DMS53 (cell line): ENCODE measurements at regions not wholly inside any gene's neighbourhood (a gene's known extent, or its start where the extent isn't known, plus 50 kb on each side); places are given as distances from the start of the nearest gene placed in this dataset.
A peak's percentile ranks its signal among the peaks of the same experiment; 100 is the strongest.

Experiments
- DNase-seq: peaks from one replicate; lab custom pipeline; 2025; lab: John Stamatoyannopoulos, UW

DNA sequence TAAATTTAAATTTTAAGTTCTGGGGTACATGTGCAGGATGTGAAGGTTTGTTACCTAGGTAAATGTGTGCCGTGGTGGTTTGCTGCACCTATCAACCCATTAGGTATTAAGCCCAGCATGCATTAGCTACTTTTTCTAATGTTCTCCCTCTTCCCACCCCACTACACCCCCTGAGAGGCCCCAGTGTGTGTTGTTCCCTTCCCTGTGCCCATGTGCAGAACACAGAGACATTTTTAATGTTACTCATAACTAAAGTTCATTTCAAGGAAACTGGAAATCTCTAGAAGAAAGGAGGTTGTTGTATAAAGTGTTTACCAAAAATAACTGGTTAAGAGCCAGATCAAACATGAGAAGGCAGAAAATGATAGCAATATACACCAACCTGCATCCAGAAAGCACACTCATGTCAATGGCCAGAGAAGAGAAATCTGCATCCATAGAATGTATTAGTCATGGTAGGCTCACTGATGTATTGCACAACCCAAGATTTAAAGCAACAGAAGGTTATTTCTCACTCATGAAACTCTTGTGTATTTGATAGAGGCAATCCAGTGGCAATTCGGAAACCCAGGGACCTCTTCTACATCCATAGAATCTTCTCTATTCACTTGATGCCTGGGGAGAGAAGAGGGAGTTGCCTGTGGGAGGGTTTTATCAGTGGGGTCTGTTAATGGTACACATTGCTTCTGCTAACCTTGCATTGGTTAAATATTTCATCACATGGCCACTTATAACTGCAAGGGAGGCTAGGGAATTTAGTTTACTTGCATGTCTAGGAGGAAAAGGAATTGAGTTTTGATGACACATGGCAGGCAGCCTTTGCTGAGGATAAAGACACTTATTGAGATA, 321.9 kb upstream of the RASGRP1 start:
- DNase-seq, result peak; percentile 13

DNA sequence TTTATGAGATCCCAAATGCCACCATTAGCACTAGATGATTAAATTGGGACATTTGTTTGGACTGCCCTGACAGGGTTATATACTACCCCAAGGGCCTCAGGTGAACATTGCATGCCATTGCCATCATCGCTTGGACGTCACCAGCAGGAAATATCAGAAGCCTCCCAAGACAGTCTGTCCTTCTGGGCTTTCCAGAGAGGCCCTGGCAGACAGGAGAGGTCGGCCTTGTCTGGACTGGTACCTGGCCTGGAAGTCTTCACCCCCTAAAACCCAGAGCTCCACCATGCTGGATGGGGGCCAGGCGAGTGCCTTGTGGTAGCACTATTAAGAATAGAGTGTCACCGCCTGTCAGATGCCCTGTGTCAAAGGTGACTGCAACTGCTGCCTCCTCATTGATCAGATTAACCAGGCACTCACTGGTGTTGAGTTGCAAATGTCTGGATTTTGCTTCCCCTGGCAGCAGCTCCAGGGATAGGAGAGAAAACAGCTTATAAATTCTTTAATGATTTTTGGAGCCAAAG, 324.1 kb upstream of the RASGRP1 start:
- no peak for DNase-seq

DNA sequence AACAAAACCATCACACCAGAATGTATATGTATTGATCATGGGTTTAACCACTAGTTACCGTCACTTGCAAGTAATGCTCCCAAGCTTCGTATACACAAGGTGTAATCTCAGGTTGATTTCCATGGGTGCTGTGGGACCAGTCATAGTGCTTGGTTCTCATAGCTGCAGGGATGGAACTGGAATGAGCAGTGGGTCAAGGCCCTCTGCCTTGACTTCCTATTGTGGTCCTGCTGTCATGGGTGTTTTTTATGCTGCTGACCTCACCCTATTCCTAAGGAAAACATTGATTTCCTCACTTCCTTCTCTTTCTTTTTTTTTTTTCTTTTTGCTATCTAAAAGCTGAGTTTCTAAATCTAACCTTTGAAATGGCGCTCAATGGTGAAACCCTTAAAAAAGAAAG, 325.6 kb upstream of the RASGRP1 start:
- no peak for DNase-seq

DNA sequence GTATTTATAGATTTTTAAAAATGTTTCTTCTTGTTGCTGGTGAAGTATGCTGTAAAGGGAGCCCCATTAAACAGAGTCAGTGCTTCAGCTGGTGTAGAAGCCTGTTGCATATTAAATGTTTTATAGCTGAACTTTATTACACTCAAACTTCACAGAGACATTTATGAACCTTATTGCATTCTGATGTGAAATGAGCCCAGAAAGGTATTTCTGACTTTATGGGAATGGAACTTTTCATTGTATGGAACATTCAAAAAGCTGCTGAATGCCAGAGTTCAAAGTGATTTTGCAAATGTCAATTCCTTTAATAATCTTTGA, 329.3 kb upstream of the RASGRP1 start:
- no peak for DNase-seq

DNA sequence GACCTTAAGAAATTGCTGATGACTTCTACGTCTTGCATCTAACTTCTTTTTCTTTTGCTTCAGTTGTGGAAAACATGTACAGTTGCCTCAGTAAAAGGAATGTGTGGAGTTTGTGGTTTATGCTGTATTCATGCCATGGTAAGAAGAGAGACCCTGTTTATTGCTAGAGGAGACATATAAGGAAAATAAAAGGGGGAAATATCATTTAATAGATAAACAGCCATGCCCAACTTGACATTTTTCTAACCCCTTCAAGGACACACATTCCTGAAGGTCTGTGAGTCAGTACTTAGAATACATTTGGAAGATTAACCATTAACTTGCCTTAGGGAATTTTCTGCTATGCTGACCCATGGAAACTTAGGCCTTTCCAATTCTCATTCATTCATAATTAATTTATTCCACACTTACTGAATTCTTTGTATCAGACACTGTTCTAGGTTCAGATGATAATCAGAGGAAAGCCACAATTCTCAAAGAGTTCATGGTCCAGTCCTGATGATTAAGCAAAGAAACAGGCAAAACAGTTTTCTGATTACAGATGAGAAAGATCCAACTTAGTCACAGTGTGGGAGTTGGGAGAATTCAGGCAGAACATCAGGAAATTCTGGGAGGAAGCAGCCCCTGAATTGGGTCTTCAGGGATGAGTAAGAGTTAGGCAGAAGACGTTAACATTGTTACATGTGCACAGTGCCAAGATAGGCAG, 329.8 kb upstream of the RASGRP1 start:
- no peak for DNase-seq

DNA sequence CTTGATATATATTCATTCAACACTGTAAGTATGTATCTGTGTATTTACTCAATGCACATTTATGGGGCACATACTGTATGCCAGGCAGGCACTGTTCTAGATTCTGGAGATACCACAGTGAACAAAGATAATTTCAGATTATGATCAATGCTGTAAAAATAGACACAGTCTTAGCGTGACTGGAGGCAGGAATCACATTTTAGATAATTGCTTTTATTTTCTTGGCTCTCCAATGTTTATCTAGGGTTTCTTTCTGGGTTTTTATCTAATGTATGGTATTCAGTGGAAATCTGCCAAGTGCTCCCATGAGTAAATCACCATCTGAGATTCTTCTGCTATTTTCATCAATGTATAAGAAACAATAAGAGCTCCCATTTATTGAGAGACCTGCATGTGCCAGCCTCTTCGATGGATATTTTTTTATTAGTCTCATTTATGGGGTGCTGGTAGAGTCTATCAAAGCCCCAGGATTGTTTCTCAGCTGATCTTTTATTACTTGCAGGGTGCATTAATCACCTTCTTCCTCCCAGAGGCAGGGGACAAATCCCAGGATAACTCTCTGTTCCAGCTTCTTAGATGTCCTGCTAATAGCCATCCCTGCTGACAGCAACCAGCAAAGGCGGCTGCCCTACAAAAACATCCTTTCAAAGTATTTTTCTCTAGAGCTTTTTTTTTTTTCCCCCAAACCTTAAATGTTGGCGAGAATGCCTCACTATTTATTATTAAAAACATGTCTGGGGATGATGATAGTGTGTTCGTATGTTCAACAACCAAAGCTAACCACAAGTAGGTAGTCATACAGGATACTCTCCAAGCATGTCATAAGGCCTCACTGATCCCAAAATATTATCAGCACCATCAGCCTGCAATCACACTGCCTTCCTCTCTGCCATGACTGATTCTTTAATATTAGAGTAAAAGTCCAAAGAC, 331.0 kb upstream of the RASGRP1 start:
- DNase-seq, result no peak

DNA sequence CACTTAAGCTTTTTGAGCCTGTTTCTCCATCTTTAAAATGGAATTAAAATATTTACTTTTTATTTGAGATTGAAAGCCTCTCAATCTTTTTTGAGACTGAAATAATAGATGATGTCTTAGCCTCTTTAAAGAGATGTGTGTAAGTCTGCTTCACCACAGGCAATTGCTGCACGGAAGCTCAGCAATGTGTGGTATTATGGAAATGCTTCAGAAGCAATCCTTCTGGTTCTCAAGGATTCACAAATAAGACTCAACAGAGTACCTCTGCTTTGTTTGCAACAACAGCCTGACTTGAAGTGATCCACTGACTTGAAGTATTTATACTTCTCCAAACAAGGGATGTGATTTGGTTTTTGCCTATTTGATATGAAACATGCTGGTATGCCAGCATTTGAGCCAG, 332.0 kb upstream of the RASGRP1 start:
- DNase-seq, result no peak

DNA sequence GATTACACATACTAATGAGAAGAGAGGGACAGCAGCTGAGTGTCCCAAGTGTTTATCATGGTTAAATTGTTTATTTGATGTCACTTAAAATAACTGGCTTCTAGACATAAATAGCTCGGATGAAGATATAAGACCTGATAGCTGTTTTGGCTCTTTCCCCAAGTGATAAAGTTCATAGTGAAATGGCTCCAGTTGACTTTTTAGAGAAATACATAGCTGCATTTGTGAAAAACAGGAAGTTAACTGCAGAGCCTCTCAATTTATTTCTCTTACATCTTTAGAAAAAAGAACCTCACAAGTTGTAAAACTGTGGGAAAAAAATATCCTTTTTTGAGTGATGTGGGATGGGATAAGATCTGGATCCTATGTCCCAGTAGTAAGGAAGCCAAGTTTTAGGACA, 332.9 kb upstream of the RASGRP1 start:
- no peak for DNase-seq

DNA sequence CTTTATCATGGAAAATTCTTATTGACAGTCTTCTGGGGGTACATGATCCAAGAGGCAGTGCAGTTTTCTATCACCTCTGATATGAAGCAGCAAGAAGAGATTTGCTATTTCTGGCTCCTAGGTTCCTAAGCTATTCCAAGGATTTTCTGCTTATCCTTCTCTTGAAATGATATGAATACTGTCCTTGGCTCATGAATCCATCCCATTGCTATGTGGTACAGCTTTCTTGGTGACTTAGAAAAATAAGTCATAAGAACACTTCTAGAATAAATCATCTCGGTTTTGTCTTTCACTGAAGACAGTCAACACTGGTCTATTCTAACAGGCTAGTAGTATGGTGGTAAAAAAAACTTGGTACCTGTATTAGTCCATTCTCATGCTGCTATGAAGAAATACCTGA, 333.6 kb upstream of the RASGRP1 start:
- DNase-seq, result no peak

DNA sequence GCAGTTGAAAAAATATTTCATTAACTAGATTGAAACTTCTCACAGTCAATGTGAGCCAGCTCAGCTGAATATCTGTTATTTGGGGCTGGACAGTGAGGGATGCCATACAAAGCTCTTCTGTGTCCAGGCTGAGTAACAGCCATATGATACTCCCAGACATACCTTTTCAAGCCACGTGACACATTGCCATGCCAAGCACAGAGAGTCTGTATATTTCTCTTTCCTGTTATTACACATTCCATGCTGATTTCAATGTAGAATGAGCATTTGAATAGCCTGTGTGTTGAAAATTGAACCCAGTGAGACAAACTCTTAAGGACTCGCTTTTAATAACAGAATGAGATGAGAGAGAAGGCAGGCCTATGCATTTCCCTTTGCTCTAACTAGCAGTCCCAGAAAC, 334.7 kb upstream of the RASGRP1 start:
- DNase-seq, result no peak

DNA sequence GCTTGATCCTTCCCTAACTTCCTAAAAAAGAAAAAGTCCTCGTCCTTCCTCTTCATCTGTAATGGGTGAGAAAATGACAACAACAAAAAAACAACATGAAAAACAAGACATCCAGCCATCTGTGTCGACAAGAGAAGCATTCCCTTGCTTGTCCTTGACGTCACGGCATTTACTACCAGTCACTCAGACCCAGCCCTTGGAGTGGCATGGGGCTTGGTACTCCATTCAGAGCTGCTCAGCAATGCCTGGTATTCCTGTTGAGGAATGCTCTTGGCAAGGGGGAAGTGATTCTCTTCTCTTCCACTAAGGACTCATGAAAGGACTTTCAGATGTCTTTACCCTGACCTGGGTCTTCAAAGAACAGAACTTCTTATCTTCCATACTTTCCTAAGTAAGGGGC, 339.7 kb upstream of the RASGRP1 start:
- DNase-seq, result no peak

DNA sequence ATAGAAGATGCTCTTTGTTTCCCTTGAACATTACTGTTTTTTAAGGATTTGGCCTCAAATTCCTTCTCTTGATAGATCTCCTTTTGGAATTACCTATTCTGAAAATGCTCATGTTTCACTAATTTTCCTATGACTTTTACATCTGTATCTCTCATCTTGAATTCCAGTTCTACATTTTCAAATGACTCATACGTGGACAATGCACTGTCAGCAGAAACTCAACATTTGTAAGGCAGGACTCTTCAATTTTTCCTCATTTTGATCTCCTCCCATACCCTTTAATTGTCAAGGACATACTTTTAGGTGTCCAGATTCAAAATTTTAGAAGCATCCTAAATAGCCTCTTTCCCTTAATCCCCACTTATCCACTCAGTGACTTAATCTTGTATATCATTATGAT, 341.0 kb upstream of the RASGRP1 start:
- no peak for DNase-seq

DNA sequence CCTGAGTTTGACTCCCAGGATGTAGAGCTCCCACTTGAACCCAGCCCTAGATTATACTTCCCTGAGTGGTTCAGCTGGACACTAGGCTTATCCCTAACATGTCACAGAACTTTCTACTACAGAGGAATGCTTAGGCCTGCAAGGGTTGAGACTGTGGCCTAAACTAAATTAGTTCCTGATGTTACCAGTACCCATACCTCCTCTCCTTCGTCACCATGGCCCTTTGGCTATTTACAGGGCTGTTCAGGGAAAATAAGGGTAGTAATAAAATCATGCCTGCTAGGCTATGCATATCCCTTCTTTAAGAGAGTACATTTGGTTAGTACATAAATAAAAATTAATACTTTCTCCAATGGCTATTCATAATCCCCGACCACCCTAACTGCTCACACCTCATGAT, 356.4 kb upstream of the RASGRP1 start:
- DNase-seq, result no peak

DNA sequence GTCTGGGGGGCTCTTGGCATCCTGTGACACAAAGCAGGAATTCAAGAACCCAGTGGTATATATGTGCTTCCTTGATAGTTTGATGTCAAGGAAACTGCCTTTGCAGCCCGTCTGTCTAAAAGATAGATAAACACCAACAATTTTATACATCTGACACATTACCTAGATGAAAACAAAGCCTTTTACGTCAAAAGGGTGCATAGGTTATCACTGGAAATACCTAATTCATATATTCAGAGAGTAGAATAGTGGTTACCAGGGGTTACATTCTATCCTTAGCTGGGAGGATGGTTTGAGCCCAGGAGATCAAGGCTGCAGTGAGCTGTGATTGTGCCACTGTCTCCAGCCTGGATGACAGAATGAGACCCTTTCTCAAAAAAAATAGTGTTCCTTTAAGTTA, 356.9 kb upstream of the RASGRP1 start:
- no peak for DNase-seq

DNA sequence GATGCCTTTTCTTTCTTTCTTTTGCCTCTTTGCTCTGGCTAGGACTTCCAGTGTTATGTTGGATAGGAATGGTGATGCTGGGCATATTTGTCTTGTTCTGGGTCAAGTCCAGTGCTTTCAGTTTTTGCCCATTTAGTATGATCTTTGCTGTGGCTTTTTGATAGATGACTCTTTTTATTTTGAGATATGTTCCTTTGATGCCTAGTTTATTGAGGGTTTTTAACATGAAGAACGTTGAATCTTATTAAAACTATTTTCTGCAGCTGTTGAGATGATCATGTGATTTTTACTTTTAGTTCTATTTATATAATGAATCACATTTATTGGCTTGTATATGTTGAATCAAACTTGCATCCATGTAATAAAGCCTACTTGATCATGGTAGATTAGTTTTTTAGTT, 363.8 kb upstream of the RASGRP1 start:
- DNase-seq, result no peak

DNA sequence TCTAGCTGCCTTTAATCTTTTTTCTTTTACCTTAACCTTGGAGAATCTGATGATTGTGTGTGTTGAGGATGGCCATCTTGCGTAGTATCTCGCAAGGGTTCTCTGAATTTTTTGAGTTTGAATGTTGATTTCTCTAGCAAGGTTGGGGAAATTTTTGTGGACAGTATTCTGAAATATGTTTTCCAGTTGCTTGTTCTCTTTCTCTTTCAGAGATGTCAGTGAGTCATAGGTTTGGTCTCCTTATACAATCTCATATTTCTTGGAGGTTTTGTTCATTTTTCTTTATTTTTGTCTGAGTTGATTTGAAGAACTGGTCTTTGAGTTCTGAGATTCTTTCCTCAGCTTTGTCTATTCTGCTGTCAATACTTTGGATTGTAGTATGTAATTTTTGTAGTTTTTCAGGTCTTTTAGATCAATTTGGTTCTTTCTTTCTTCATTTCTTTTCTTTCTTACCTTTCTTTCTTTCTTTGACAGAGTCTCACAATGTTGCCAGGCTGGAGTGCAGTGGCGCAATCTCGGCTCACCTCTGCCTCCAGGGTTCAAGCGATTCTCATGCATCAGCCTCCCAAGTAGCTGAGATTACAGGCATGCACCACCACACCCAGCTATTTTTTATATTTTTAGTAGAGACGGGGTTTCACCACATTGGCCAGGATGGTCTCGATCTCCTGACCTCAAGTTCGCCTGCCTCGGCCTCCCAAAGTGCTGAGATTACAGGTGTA, 366.4 kb upstream of the RASGRP1 start:
- no peak for DNase-seq

DNA sequence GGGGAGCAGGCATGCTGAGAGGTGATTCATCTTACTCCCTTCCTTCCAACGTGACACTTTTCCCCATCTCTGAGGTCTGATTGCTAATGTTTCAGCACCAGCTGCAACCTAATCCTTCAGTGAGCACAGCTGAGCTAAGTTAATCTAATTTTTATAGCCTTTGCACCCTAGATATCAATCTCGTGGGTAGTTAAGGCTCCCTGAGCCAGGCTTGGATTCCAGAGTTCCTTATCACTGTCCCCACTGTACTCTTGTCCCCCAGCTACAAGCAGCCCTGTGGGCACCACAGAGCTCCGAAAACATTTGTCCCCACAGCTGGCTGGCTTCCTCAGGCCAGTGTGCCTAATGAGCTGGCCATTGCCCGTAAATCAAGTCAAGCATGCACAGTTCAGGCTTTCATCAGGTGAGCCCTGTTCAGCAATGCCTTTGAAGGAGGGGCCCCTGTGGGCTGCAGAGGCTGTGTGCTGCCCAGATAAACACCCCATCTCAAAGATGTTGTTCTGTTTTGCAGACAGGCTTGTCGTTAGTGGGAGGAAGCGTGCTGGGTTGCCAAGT, 376.9 kb upstream of the RASGRP1 start:
- DNase-seq, result no peak

DNA sequence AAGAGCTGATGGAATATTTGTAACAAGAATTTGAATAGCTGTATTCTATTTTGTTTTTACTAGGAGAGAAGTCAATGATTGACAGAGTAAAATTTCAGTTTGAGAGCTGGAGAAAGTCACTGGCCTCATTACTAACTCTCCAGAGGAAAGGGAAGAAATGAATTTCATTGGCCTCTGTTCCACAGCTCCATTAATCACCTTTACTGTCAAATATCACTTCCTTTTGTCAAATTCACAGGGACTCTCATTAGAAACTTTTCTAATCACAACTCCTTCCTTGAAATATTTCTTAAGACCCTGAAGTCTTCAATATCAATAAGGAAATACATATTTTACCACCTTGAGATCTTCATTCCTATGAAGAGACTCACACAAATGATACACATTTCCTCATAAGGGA, 379.9 kb upstream of the RASGRP1 start:
- no peak for DNase-seq

DNA sequence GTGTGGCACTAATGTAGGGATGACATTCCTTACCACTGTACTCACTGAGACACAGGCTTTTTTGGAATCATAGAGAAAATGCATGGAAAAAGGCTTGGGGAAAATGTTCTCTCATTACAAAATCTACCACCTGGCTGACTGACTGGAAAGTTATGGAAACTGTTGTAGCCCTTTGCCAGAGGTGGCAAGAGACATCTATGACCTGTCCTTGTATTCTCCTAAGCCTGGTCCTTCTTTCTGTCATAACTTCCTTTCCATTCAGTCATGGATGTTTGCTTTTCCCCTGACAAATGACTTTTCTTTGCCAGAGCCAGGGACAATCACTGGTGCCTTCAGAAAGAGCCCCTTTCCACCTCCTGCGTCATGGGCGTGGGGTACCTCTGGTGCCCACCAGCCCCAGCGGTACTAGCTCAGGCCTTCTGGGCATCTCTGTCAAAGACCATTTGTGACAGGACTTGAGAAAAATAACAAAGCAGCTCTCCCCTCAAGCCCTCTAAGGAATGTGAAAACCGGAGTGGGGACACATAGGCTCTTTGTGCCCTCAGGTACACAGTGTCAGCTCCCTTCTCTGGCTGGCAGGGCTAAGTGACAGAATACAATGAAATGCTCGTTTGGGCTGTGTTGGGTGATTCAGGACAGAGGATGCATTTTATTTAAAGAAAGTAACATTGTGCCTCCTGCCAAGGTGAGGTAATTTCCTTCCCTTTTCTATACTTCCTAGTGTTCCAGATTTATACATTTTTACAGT, 381.1 kb upstream of the RASGRP1 start:
- DNase-seq, result no peak

DNA sequence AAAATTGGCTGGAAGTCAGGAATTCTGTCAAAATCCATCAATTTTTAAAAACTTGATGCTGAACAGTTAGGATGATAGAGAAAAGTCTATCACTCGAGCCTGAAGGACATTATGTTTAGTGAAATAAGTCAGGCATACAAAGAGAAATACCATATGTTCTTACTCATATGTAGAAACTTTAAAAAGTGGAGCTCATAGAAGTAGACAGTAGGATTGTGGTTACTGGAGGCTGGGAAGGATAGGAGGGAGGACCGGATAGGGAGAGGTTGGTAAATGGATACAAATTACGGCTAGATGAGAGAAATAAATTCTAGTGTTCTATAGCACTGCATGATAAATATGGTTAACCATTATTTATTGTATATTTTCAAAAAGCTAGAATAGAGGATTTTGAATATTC, 389.5 kb upstream of the RASGRP1 start:
- DNase-seq, result no peak

DNA sequence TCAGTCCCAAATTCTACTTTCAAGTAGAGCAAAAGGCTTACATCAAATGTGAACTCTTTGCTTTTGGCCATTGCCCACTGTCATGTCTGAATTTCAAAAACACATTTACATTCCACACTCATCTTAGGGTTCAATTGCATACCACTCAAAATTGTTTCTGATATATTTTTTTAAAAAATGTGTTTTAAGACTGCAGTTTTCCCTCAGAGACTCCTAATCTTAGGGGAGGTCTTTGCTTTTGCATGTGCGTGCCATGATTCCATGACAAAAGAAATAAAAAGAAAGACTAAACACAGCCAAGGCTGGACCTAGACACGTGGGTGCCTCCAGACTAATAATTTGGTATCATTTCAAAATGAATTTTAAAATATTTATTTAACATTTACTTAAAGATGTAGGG, 396.8 kb upstream of the RASGRP1 start:
- DNase-seq, result no peak
